Suprapubic skin (tissue), 4 donors: ENCODE measurements at regions not wholly inside any gene's neighbourhood (a gene's known extent, or its start where the extent isn't known, plus 50 kb on each side); places are given as distances from the start of the nearest gene placed in this dataset.

Experiments used
- EP300 ChIP-seq: sonication (generic); formaldehyde crosslinking; IDR thresholded peaks from one replicate; pipeline ENCODE4 v1.6.1; 2017; ENCODE audit warnings: antibody characterized with exemption
- POLR2A ChIP-seq, 2 donors: fragments of 450-650 bp; IDR thresholded peaks; one replicate each; pipeline ENCODE4 v1.6.1; 2017; ENCODE audit warnings: antibody characterized with exemption in 2 of 2, mild to moderate bottlenecking in 2 of 2, moderate library complexity in 2 of 2
- POLR2AphosphoS5 ChIP-seq, 3 donors: sonication (generic); formaldehyde crosslinking; IDR thresholded peaks; one replicate each; pipeline ENCODE4 v1.6.1; 2017; ENCODE audit warnings: antibody characterized with exemption in 3 of 3
- TF ChIP-seq, protein P1 (sequence below), 2 donors: fragments of 200-600 bp in 1 of 2; fragments of 450-650 bp in 1 of 2; sonication (generic) in 1 of 2; IDR thresholded peaks; one replicate each; pipeline ENCODE4 v1.5.1; 2016 to 2019; ENCODE audit warnings: antibody characterized with exemption in 2 of 2, mild to moderate bottlenecking in 1 of 2, moderate library complexity in 1 of 2

GRCh38 chr3:26233374-26233773, 389.2 kb upstream of the LRRC3B start:
- TF ChIP-seq, protein P1, sequence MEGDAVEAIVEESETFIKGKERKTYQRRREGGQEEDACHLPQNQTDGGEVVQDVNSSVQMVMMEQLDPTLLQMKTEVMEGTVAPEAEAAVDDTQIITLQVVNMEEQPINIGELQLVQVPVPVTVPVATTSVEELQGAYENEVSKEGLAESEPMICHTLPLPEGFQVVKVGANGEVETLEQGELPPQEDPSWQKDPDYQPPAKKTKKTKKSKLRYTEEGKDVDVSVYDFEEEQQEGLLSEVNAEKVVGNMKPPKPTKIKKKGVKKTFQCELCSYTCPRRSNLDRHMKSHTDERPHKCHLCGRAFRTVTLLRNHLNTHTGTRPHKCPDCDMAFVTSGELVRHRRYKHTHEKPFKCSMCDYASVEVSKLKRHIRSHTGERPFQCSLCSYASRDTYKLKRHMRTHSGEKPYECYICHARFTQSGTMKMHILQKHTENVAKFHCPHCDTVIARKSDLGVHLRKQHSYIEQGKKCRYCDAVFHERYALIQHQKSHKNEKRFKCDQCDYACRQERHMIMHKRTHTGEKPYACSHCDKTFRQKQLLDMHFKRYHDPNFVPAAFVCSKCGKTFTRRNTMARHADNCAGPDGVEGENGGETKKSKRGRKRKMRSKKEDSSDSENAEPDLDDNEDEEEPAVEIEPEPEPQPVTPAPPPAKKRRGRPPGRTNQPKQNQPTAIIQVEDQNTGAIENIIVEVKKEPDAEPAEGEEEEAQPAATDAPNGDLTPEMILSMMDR (IDR thresholded peaks at IDR 0.05), result no peak
- TF ChIP-seq POLR2A (IDR thresholded peaks at IDR 0.05) (no peak), EP300 (no peak), POLR2AphosphoS5 (IDR thresholded peaks at IDR 0.05) (no peak)
